ENCODE measurements at regions not wholly inside any gene's neighbourhood (a gene's known extent, or its start where the extent isn't known, plus 50 kb on each side); places are given as distances from the start of the nearest gene placed in this dataset.

GRCh38 chr3:170731281-170731680, 138.7 kb downstream of the RPL22L1 start:
- Histone ChIP-seq H3K4me3 (ENCODE audit: low read depth, low read length) (no peak overlapping the region), H3K27me3 (ENCODE audit: control insufficient read depth, insufficient read depth, low read length) (no peaks in the 10 kb centered on the region), H3K36me3 (ENCODE audit: control insufficient read depth, insufficient read depth, low read length) (no peaks in the 10 kb centered on the region)
- no peak for DNase-seq (ENCODE audit: low read depth)
- TF ChIP-seq CTCF (IDR thresholded peaks at IDR 0.05; ENCODE audit: insufficient read depth, low read length, poor library complexity, severe bottlenecking), result no peak

- no peaks in the 10 kb centered on the region for H3K27me3 ChIP-seq (ENCODE audit: control insufficient read depth, insufficient read depth, low read length)
- H3K4me3 ChIP-seq (ENCODE audit: low read depth, low read length), result no peak overlapping the region
- no peak for TF ChIP-seq CTCF (IDR thresholded peaks at IDR 0.05; ENCODE audit: insufficient read depth, low read length, poor library complexity, severe bottlenecking)
- DNase-seq (ENCODE audit: low read depth), result no peak
- no peaks in the 10 kb centered on the region for H3K36me3 ChIP-seq (ENCODE audit: control insufficient read depth, insufficient read depth, low read length)
Measured at GRCh38 chr3:170730071-170730812, 139.8 kb downstream of the RPL22L1 start.

- no peak for TF ChIP-seq CTCF (IDR thresholded peaks at IDR 0.05; ENCODE audit: insufficient read depth, low read length, poor library complexity, severe bottlenecking)
- no peak for DNase-seq (ENCODE audit: low read depth)
- Histone ChIP-seq H3K27me3 (ENCODE audit: control insufficient read depth, insufficient read depth, low read length) (no peaks in the 10 kb centered on the region), H3K4me3 (ENCODE audit: low read depth, low read length) (no peak overlapping the region), H3K36me3 (ENCODE audit: control insufficient read depth, insufficient read depth, low read length) (no peaks in the 10 kb centered on the region)
Measured at GRCh38 chr3:170728181-170728580, 141.8 kb downstream of the RPL22L1 start.

GRCh38 chr3:170727754-170728153, 141.9 kb upstream of the SLC7A14 start:
- TF ChIP-seq CTCF (IDR thresholded peaks at IDR 0.05; ENCODE audit: insufficient read depth, low read length, poor library complexity, severe bottlenecking), result no peak

GRCh38 chr3:170726976-170727661, 141.2 kb upstream of the SLC7A14 start:
- Histone ChIP-seq H3K36me3 (ENCODE audit: control insufficient read depth, insufficient read depth, low read length) (no peaks in the 10 kb centered on the region), H3K27me3 (ENCODE audit: control insufficient read depth, insufficient read depth, low read length) (no peaks in the 10 kb centered on the region), H3K4me3 (ENCODE audit: low read depth, low read length) (no peak overlapping the region)
- TF ChIP-seq CTCF (IDR thresholded peaks at IDR 0.05; ENCODE audit: insufficient read depth, low read length, poor library complexity, severe bottlenecking), result no peak
- peak; percentile 78 for DNase-seq (ENCODE audit: low read depth)

More at GRCh38 chr3:170727754-170728153, 141.9 kb upstream of the SLC7A14 start:
- no peaks in the 10 kb centered on the region for H3K27me3 ChIP-seq (ENCODE audit: control insufficient read depth, insufficient read depth, low read length)
- no peaks in the 10 kb centered on the region for H3K36me3 ChIP-seq (ENCODE audit: control insufficient read depth, insufficient read depth, low read length)
- no peak overlapping the region for H3K4me3 ChIP-seq (ENCODE audit: low read depth, low read length)
- no peak for DNase-seq (ENCODE audit: low read depth)
